ENCODE measurements at regions not wholly inside any gene's neighbourhood (a gene's known extent, or its start where the extent isn't known, plus 50 kb on each side); places are given as distances from the start of the nearest gene placed in this dataset.

- no peak overlapping the region for H3K27ac ChIP-seq (ENCODE audit: insufficient read length, low read depth, low read length)
Measured at GRCh38 chr2:57759822-57760300, 286.7 kb upstream of the VRK2 start.

More at GRCh38 chr2:57759822-57760300, 286.7 kb upstream of the VRK2 start:
- H3K4ac ChIP-seq (ENCODE audit: low read depth, low read length), result no peak overlapping the region
- no peaks in the 10 kb centered on the region for H3K23me2 ChIP-seq (ENCODE audit: insufficient read length, low read depth, low read length, poor library complexity, severe bottlenecking)
- no peak overlapping the region for H3T11ph ChIP-seq (ENCODE audit: low read length)
- no peaks in the 10 kb centered on the region for H3K27me3 ChIP-seq (ENCODE audit: insufficient read depth, low read length)
- no peak overlapping the region for H3K14ac ChIP-seq (ENCODE audit: insufficient read depth, low read length)
- no peak overlapping the region for H2AK5ac ChIP-seq (ENCODE audit: insufficient read length, low read length)
- no peak overlapping the region for H3K23ac ChIP-seq (ENCODE audit: insufficient read length, low read depth, low read length)
- no peak overlapping the region for H3K56ac ChIP-seq (ENCODE audit: insufficient read length, low read depth, low read length)
- Mint-ChIP-seq H3K36me3 (ENCODE audit: insufficient read depth in 1 of 3, low read depth in 3 of 3) (no peaks in the 10 kb centered on the region), H3K4me3 (peak overlapping the region in 1 of 2 experiments; percentile 36; a peak in 2 of 5 replicates), H3K27ac (peak overlapping the region in 2 of 3 experiments; percentile 58 to 78; a peak in 2 of 7 replicates), H3K9me3 (no peaks in the 10 kb centered on the region), H3K27me3 (ENCODE audit: low read depth) (no peaks in the 10 kb centered on the region; the same call in 1 of the 2 replicates), H3K4me1 (peaks cover 33 to 38% of the 10 kb centered on the region in 2 experiments)
- H2BK20ac ChIP-seq (ENCODE audit: low read depth, low read length, poor library complexity, severe bottlenecking), result no peak overlapping the region
- H2BK15ac ChIP-seq (ENCODE audit: low read depth, low read length), result no peak overlapping the region
- no peak overlapping the region for H3K18ac ChIP-seq (ENCODE audit: insufficient read length, low read depth, low read length)
- H4K5ac ChIP-seq (ENCODE audit: insufficient read length, low read depth, low read length), result no peak overlapping the region
- no peak overlapping the region for H2BK5ac ChIP-seq (ENCODE audit: insufficient read length, low read length)
- H2AFZ ChIP-seq (ENCODE audit: low read length), result no peak overlapping the region
- H3K4me2 ChIP-seq (ENCODE audit: insufficient read depth, insufficient read length, low read length), result peak overlapping the region; percentile 10
- H4K20me1 ChIP-seq (ENCODE audit: control insufficient read depth, insufficient read depth, insufficient read length), result no peaks in the 10 kb centered on the region
- DNase-seq, result peak; percentile 91
- no peak overlapping the region for H4K8ac ChIP-seq (replicated peaks; ENCODE audit: insufficient read length, low read depth, low read length)
- H4K91ac ChIP-seq (ENCODE audit: insufficient read length, low read depth, low read length), result no peak overlapping the region
- H3K9me3 ChIP-seq (ENCODE audit: control insufficient read depth, low read depth, low read length), result no peaks in the 10 kb centered on the region
- TF ChIP-seq, protein P1, sequence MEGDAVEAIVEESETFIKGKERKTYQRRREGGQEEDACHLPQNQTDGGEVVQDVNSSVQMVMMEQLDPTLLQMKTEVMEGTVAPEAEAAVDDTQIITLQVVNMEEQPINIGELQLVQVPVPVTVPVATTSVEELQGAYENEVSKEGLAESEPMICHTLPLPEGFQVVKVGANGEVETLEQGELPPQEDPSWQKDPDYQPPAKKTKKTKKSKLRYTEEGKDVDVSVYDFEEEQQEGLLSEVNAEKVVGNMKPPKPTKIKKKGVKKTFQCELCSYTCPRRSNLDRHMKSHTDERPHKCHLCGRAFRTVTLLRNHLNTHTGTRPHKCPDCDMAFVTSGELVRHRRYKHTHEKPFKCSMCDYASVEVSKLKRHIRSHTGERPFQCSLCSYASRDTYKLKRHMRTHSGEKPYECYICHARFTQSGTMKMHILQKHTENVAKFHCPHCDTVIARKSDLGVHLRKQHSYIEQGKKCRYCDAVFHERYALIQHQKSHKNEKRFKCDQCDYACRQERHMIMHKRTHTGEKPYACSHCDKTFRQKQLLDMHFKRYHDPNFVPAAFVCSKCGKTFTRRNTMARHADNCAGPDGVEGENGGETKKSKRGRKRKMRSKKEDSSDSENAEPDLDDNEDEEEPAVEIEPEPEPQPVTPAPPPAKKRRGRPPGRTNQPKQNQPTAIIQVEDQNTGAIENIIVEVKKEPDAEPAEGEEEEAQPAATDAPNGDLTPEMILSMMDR (conservative IDR thresholded peaks at IDR 0.05), result peak; percentile 99
- WGBS (ENCODE audit: extremely low coverage, insufficient read length, low lambda C conversion rate), result no CpG with 5 or more reads among the region's 19 CpGs
- H3K4me1 ChIP-seq (ENCODE audit: insufficient read depth, low read length), result peaks cover 5% of the 10 kb centered on the region
- no peak overlapping the region for H2BK12ac ChIP-seq (ENCODE audit: insufficient read length, low read depth, low read length)
- no peak overlapping the region for H3K9ac ChIP-seq (ENCODE audit: extremely low read depth, insufficient read length, low read length)
- no peaks in the 10 kb centered on the region for H3K79me2 ChIP-seq (ENCODE audit: insufficient read depth, low read length)
- no peak overlapping the region for H2BK120ac ChIP-seq (ENCODE audit: low read depth, low read length, poor library complexity, severe bottlenecking)
- no peaks in the 10 kb centered on the region for H3K79me1 ChIP-seq (ENCODE audit: insufficient read depth, low read depth, low read length, poor library complexity, severe bottlenecking)

Measured in H9 (cell line).